ENCODE measurements at regions not wholly inside any gene's neighbourhood (a gene's known extent, or its start where the extent isn't known, plus 50 kb on each side); places are given as distances from the start of the nearest gene placed in this dataset.

DNA sequence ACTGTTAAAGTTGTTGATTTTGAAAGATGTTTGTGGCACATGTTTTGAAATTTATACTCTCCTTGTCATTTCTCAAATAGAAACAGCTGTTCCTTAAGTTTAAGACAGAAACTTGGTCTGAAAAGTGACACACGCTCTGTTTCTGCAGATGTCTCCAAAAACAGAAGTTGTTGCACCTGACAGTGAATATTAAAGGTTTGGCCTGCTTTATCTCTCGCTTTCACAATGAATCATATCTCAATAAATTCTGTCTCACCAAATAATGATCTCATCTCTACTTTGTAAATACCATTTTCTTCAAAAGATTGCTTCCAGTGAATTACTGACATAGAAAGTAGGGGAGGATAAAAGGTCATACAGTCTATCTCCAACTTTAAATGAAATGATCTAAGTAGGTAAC is 294.9 kb upstream of the SYT4 start:
- Histone ChIP-seq H3K14ac (ENCODE audit: low read length in 2 of 2) (no peak overlapping the region), H4K91ac (ENCODE audit: low read length) (no peak overlapping the region), H2BK15ac (ENCODE audit: low read depth, poor library complexity, severe bottlenecking) (no peak overlapping the region), H4K8ac (ENCODE audit: low read length) (no peak overlapping the region), H3K79me1 (replicated peaks; ENCODE audit: low read length, poor library complexity, severe bottlenecking) (no peaks in the 10 kb centered on the region), H3K23ac (ENCODE audit: low read length in 2 of 2) (no peak overlapping the region), H3K9me3 (ENCODE audit: control insufficient read depth, low read length) (no peaks in the 10 kb centered on the region), H3K4me3 (ENCODE audit: insufficient read depth in 1 of 2, low read depth in 1 of 2, low read length in 2 of 2) (no peak overlapping the region), H2BK120ac (ENCODE audit: low read depth, low read length) (no peak overlapping the region), H2AK5ac (ENCODE audit: low read length, severe bottlenecking) (no peak overlapping the region), H3K18ac (ENCODE audit: low read depth in 1 of 2, low read length in 2 of 2) (no peak overlapping the region), H2BK12ac (ENCODE audit: low read length in 2 of 2) (no peak overlapping the region), H3K4me2 (ENCODE audit: low read length, poor library complexity, severe bottlenecking) (no peak overlapping the region), H3K9ac (ENCODE audit: low read length) (peak overlapping the region; percentile 0), H3K36me3 (ENCODE audit: control insufficient read depth in 1 of 2, insufficient read depth in 2 of 2, low read depth in 1 of 2, low read length in 2 of 2) (no peaks in the 10 kb centered on the region), H3K4me1 (ENCODE audit: control insufficient read depth, insufficient read depth, low read depth, low read length) (no peaks in the 10 kb centered on the region), H3K27me3 (ENCODE audit: control insufficient read depth in 1 of 2, insufficient read depth in 1 of 2, low read length in 2 of 2) (peaks cover 0 to 7% of the 10 kb centered on the region in 2 experiments), H2BK5ac (ENCODE audit: low read depth, low read length, poor library complexity, severe bottlenecking) (no peak overlapping the region), H2AFZ (ENCODE audit: low read depth, low read length) (no peak overlapping the region), H3K4ac (ENCODE audit: low read depth in 1 of 2, low read length in 2 of 2) (no peak overlapping the region), H3K27ac (ENCODE audit: low read length, poor library complexity, severe bottlenecking) (no peak overlapping the region)
- DNase-seq = no peak
- WGBS = 87% methylated on average over 2 of the region's 2 CpGs

DNA sequence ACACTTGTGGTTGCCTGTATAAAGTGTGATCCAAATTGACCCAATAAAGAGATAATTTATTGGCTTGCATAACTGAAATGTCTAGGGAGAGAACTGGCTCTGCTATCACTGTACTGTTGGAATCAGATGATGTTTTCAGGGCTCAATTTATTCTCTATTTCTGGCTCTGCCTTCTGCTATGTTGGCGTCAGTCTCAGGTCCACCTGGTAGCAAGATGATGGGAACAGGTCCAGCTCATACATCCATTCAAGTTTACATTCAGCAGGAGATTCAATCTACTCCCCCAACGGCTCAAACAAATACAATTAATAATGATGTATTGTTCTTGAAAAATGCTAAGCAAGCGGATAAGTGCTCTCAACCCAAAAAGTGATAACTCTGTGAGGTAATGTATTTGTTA is 297.7 kb upstream of the SYT4 start:
- H2BK12ac ChIP-seq (ENCODE audit: low read length in 2 of 2) = no peak overlapping the region
- no peak overlapping the region for H3K4me3 ChIP-seq (ENCODE audit: insufficient read depth in 1 of 2, low read depth in 1 of 2, low read length in 2 of 2)
- H3K9ac ChIP-seq (ENCODE audit: low read length) = no peak overlapping the region

DNA sequence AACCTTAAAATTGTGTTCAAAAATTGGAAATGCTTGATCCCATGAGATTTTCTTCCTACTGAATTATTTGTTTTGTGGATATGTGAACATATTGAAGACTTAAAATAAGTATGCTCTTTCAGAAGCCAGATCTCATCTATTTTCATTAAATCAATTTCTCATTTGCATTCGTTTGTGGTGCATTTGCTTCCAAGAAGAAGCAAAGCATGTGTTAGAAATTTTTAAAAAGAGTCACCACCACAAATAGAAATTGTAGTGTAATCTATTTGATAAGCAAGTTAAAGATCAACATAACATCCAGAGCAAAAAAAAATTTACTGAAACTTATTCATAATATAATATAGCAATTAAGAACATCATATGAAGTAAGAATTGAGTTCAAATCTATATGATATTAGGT is 300.9 kb upstream of the SYT4 start:
- Histone ChIP-seq H3K9me3 (ENCODE audit: control insufficient read depth, low read length) (no peaks in the 10 kb centered on the region), H3K27me3 (ENCODE audit: control insufficient read depth in 1 of 2, insufficient read depth in 1 of 2, low read length in 2 of 2) (no peaks in the 10 kb centered on the region), H3K4me2 (ENCODE audit: low read length, poor library complexity, severe bottlenecking) (no peak overlapping the region), H3K18ac (ENCODE audit: low read depth in 1 of 2, low read length in 2 of 2) (no peak overlapping the region), H3K9ac (ENCODE audit: low read length) (no peak overlapping the region), H2BK12ac (ENCODE audit: low read length in 2 of 2) (no peak overlapping the region), H2BK120ac (ENCODE audit: low read depth, low read length) (no peak overlapping the region), H3K4ac (ENCODE audit: low read depth in 1 of 2, low read length in 2 of 2) (no peak overlapping the region), H3K36me3 (ENCODE audit: control insufficient read depth in 1 of 2, insufficient read depth in 2 of 2, low read depth in 1 of 2, low read length in 2 of 2) (no peaks in the 10 kb centered on the region), H3K27ac (ENCODE audit: low read length, poor library complexity, severe bottlenecking) (no peak overlapping the region), H4K8ac (ENCODE audit: low read length) (no peak overlapping the region), H2BK5ac (ENCODE audit: low read depth, low read length, poor library complexity, severe bottlenecking) (no peak overlapping the region), H3K4me1 (ENCODE audit: control insufficient read depth, insufficient read depth, low read depth, low read length) (no peaks in the 10 kb centered on the region), H2AFZ (ENCODE audit: low read depth, low read length) (no peak overlapping the region), H4K91ac (ENCODE audit: low read length) (no peak overlapping the region), H2AK5ac (ENCODE audit: low read length, severe bottlenecking) (no peak overlapping the region), H2BK15ac (ENCODE audit: low read depth, poor library complexity, severe bottlenecking) (no peak overlapping the region), H3K79me1 (replicated peaks; ENCODE audit: low read length, poor library complexity, severe bottlenecking) (no peaks in the 10 kb centered on the region), H3K23ac (ENCODE audit: low read length in 2 of 2) (no peak overlapping the region), H3K14ac (ENCODE audit: low read length in 2 of 2) (no peak overlapping the region), H3K4me3 (ENCODE audit: insufficient read depth in 1 of 2, low read depth in 1 of 2, low read length in 2 of 2) (no peak overlapping the region)
- no peak for DNase-seq
- WGBS = 80% methylated on average over 1 of the region's 1 CpG

More for the DNA sequence above, 297.7 kb upstream of the SYT4 start:
- no peak for DNase-seq
- H2BK15ac ChIP-seq (ENCODE audit: low read depth, poor library complexity, severe bottlenecking) = no peak overlapping the region
- H2AFZ ChIP-seq (ENCODE audit: low read depth, low read length) = no peak overlapping the region
- H3K79me1 ChIP-seq (replicated peaks; ENCODE audit: low read length, poor library complexity, severe bottlenecking) = no peaks in the 10 kb centered on the region
- no peak overlapping the region for H3K4ac ChIP-seq (ENCODE audit: low read depth in 1 of 2, low read length in 2 of 2)
- no peak overlapping the region for H2BK5ac ChIP-seq (ENCODE audit: low read depth, low read length, poor library complexity, severe bottlenecking)
- H3K14ac ChIP-seq (ENCODE audit: low read length in 2 of 2) = no peak overlapping the region
- H3K4me2 ChIP-seq (ENCODE audit: low read length, poor library complexity, severe bottlenecking) = no peak overlapping the region
- no peaks in the 10 kb centered on the region for H3K9me3 ChIP-seq (ENCODE audit: control insufficient read depth, low read length)
- H2BK120ac ChIP-seq (ENCODE audit: low read depth, low read length) = no peak overlapping the region
- no peak overlapping the region for H4K91ac ChIP-seq (ENCODE audit: low read length)
- no peak overlapping the region for H2AK5ac ChIP-seq (ENCODE audit: low read length, severe bottlenecking)
- H4K8ac ChIP-seq (ENCODE audit: low read length) = no peak overlapping the region
- H3K23ac ChIP-seq (ENCODE audit: low read length in 2 of 2) = no peak overlapping the region
- no peaks in the 10 kb centered on the region for H3K27me3 ChIP-seq (ENCODE audit: control insufficient read depth in 1 of 2, insufficient read depth in 1 of 2, low read length in 2 of 2)
- no peaks in the 10 kb centered on the region for H3K4me1 ChIP-seq (ENCODE audit: control insufficient read depth, insufficient read depth, low read depth, low read length)
- no peak overlapping the region for H3K18ac ChIP-seq (ENCODE audit: low read depth in 1 of 2, low read length in 2 of 2)
- 100% methylated on average over 1 of the region's 3 CpGs for WGBS
- no peak overlapping the region for H3K27ac ChIP-seq (ENCODE audit: low read length, poor library complexity, severe bottlenecking)
- H3K36me3 ChIP-seq (ENCODE audit: control insufficient read depth in 1 of 2, insufficient read depth in 2 of 2, low read depth in 1 of 2, low read length in 2 of 2) = no peaks in the 10 kb centered on the region

DNA sequence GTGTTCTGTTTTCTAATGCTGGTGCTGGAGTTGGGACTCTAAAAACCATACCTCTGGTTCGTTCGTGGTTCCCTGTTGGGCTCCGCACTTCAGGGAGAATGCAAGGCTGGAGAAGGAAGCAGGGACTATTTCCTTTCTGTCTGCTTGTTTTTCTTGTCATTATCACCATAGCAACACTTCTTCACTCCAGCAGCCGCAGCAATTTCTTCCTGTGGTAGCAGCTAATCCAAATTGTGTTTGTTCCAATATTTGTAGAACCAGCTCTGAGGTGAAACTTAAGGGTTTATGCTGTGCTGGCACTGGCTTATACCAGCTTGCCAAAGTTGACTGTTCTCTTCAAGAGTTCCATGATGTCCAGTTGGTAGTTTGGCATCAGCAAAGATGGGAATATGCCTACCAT is 301.4 kb upstream of the SYT4 start:
- H3K79me1 ChIP-seq (replicated peaks; ENCODE audit: low read length, poor library complexity, severe bottlenecking) = no peaks in the 10 kb centered on the region
- H3K27me3 ChIP-seq (ENCODE audit: control insufficient read depth in 1 of 2, insufficient read depth in 1 of 2, low read length in 2 of 2) = no peaks in the 10 kb centered on the region
- no peak overlapping the region for H3K18ac ChIP-seq (ENCODE audit: low read depth in 1 of 2, low read length in 2 of 2)
- no peak overlapping the region for H4K91ac ChIP-seq (ENCODE audit: low read length)
- peak; percentile 17 for DNase-seq
- WGBS = 50% methylated on average over 1 of the region's 4 CpGs
- no peak overlapping the region for H2AFZ ChIP-seq (ENCODE audit: low read depth, low read length)
- H2BK5ac ChIP-seq (ENCODE audit: low read depth, low read length, poor library complexity, severe bottlenecking) = no peak overlapping the region
- H2BK120ac ChIP-seq (ENCODE audit: low read depth, low read length) = no peak overlapping the region
- no peak overlapping the region for H2BK15ac ChIP-seq (ENCODE audit: low read depth, poor library complexity, severe bottlenecking)
- H3K4ac ChIP-seq (ENCODE audit: low read depth in 1 of 2, low read length in 2 of 2) = no peak overlapping the region
- no peak overlapping the region for H3K27ac ChIP-seq (ENCODE audit: low read length, poor library complexity, severe bottlenecking)
- H3K9ac ChIP-seq (ENCODE audit: low read length) = no peak overlapping the region
- H3K4me3 ChIP-seq (ENCODE audit: insufficient read depth in 1 of 2, low read depth in 1 of 2, low read length in 2 of 2) = no peak overlapping the region
- H3K9me3 ChIP-seq (ENCODE audit: control insufficient read depth, low read length) = no peaks in the 10 kb centered on the region
- H2AK5ac ChIP-seq (ENCODE audit: low read length, severe bottlenecking) = no peak overlapping the region
- H4K8ac ChIP-seq (ENCODE audit: low read length) = no peak overlapping the region
- no peaks in the 10 kb centered on the region for H3K36me3 ChIP-seq (ENCODE audit: control insufficient read depth in 1 of 2, insufficient read depth in 2 of 2, low read depth in 1 of 2, low read length in 2 of 2)
- H3K4me1 ChIP-seq (ENCODE audit: control insufficient read depth, insufficient read depth, low read depth, low read length) = no peaks in the 10 kb centered on the region
- no peak overlapping the region for H3K14ac ChIP-seq (ENCODE audit: low read length in 2 of 2)
- H2BK12ac ChIP-seq (ENCODE audit: low read length in 2 of 2) = no peak overlapping the region
- no peak overlapping the region for H3K4me2 ChIP-seq (ENCODE audit: low read length, poor library complexity, severe bottlenecking)
- H3K23ac ChIP-seq (ENCODE audit: low read length in 2 of 2) = no peak overlapping the region
